Left hindlimb (tissue), 1 donor: ENCODE measurements at regions not wholly inside any gene's neighbourhood (a gene's known extent, or its start where the extent isn't known, plus 50 kb on each side); places are given as distances from the start of the nearest gene placed in this dataset.
"Not testable (repeated sequence)": the region's sequence is repeated elsewhere in the genome, so short reads cannot be mapped to it uniquely, and the experiment has no call there.

Experiments
- DNase-seq: peaks from one replicate; pipeline ENCODE4 v3.0.0-alpha.2; 2018

GRCh38 chr2:220821683-220822082 is 750.4 kb downstream of the EPHA4 start:
- no peak for DNase-seq

GRCh38 chr2:220823590-220823989 is 748.5 kb downstream of the EPHA4 start:
- not testable (repeated sequence) for DNase-seq

- DNase-seq, result no peak
These were observed 738.7 kb downstream of the EPHA4 start for GRCh38 chr2:220833446-220833845.

- DNase-seq, result no peak
These were observed 736.5 kb downstream of the EPHA4 start for GRCh38 chr2:220835583-220835982.

GRCh38 chr2:220837226-220837625 is 734.9 kb downstream of the EPHA4 start:
- DNase-seq, result no peak

- no peak for DNase-seq
These were observed 729.0 kb downstream of the EPHA4 start for GRCh38 chr2:220842901-220843665.

- DNase-seq, result no peak
These were observed 726.3 kb downstream of the EPHA4 start for GRCh38 chr2:220845766-220846273.

GRCh38 chr2:220847006-220847405 is 725.1 kb downstream of the EPHA4 start:
- DNase-seq, result no peak

- DNase-seq, result no peak
These were observed 724.5 kb downstream of the EPHA4 start for GRCh38 chr2:220847589-220847988.

GRCh38 chr2:220849433-220849832 is 722.7 kb downstream of the EPHA4 start:
- no peak for DNase-seq

GRCh38 chr2:220850116-220850515 is 722.0 kb downstream of the EPHA4 start:
- DNase-seq, result no peak

GRCh38 chr2:220855296-220855695 is 716.8 kb downstream of the EPHA4 start:
- no peak for DNase-seq

GRCh38 chr2:220856486-220856885 is 715.6 kb downstream of the EPHA4 start:
- DNase-seq, result no peak

- DNase-seq, result no peak
These were observed 714.7 kb downstream of the EPHA4 start for GRCh38 chr2:220857368-220857767.

GRCh38 chr2:220858101-220858500 is 714.0 kb downstream of the EPHA4 start:
- DNase-seq, result no peak

GRCh38 chr2:220871909-220872308 is 700.2 kb downstream of the EPHA4 start:
- no peak for DNase-seq

GRCh38 chr2:220876080-220876824 is 695.9 kb downstream of the EPHA4 start:
- no peak for DNase-seq

- DNase-seq, result no peak
These were observed 694.6 kb downstream of the EPHA4 start for GRCh38 chr2:220877491-220877890.

GRCh38 chr2:220877897-220878296 is 694.2 kb downstream of the EPHA4 start:
- DNase-seq, result no peak

GRCh38 chr2:220880623-220881596 is 691.2 kb downstream of the EPHA4 start:
- no peak for DNase-seq

GRCh38 chr2:220882507-220882906 is 689.6 kb downstream of the EPHA4 start:
- no peak for DNase-seq

- no peak for DNase-seq
These were observed 686.5 kb downstream of the EPHA4 start for GRCh38 chr2:220885593-220885992.
